Esophagus squamous epithelium (tissue), 4 donors: ENCODE measurements at regions not wholly inside any gene's neighbourhood (a gene's known extent, or its start where the extent isn't known, plus 50 kb on each side); places are given as distances from the start of the nearest gene placed in this dataset.

Source experiments
- POLR2A ChIP-seq, 4 donors: fragments of 450-650 bp; IDR thresholded peaks; one replicate each; pipeline ENCODE4 v1.6.1; 2017; ENCODE audit warnings: antibody characterized with exemption in 4 of 4, mild to moderate bottlenecking in 4 of 4, moderate library complexity in 3 of 4
- TF ChIP-seq, protein P1 (sequence below), 6 experiments: fragments of 450-650 bp in 4 of 6; fragments of 200-600 bp in 2 of 6; sonication (generic) in 2 of 6; IDR thresholded peaks; one replicate each; pipeline ENCODE4 v1.5.1; 2016 to 2019; ENCODE audit warnings: antibody characterized with exemption in 6 of 6, mild to moderate bottlenecking in 4 of 6, moderate library complexity in 4 of 6

DNA sequence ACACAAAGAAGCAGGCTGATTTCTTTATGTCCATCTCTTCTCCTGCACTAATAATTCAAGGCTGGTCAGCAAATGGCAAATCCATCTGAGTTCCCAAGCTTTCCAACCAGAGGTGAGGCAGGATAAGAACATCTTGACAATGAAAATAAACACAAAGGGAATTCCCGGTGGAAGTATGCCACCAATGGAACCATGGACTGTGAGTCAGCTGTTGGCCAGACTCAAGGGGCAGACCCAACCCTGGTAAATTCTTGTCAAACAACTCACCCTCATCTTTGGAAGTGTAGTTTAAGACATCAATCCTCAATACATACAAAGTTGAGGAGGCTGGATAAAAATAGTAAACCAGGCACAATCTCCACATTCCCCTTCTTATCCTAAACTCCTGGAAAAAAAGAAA is 74.3 kb upstream of the CES5A start:
- TF ChIP-seq, protein P1, sequence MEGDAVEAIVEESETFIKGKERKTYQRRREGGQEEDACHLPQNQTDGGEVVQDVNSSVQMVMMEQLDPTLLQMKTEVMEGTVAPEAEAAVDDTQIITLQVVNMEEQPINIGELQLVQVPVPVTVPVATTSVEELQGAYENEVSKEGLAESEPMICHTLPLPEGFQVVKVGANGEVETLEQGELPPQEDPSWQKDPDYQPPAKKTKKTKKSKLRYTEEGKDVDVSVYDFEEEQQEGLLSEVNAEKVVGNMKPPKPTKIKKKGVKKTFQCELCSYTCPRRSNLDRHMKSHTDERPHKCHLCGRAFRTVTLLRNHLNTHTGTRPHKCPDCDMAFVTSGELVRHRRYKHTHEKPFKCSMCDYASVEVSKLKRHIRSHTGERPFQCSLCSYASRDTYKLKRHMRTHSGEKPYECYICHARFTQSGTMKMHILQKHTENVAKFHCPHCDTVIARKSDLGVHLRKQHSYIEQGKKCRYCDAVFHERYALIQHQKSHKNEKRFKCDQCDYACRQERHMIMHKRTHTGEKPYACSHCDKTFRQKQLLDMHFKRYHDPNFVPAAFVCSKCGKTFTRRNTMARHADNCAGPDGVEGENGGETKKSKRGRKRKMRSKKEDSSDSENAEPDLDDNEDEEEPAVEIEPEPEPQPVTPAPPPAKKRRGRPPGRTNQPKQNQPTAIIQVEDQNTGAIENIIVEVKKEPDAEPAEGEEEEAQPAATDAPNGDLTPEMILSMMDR (IDR thresholded peaks at IDR 0.05): no peak
- no peak for TF ChIP-seq POLR2A (IDR thresholded peaks at IDR 0.05)
